T-helper 2 cell treated with Interferon-gamma antibody and Interleukin-4, amounts not matched to agents 5 μg/mL and 100 μg/mL, for 36 hours (primary cell): ENCODE measurements at regions not wholly inside any gene's neighbourhood (a gene's known extent, or its start where the extent isn't known, plus 50 kb on each side); places are given as distances from the start of the nearest gene placed in this dataset.

Source experiments
- DNase-seq: peaks from one replicate; pipeline ENCODE4 v3.0.0; 2021; ENCODE audit warnings: low spot score
- H3K27ac Mint-ChIP-seq: one replicate; pipeline ENCODE4 v1.8.0; 2021; ENCODE audit warnings: mild to moderate bottlenecking, mixed read lengths
- H3K27me3 Mint-ChIP-seq: one replicate; pipeline ENCODE4 v1.8.0; 2021; ENCODE audit warnings: low read depth, mixed read lengths
- H3K36me3 Mint-ChIP-seq: one replicate; pipeline ENCODE4 v1.8.0; 2021; ENCODE audit warnings: low read depth, mixed read lengths
- H3K4me1 Mint-ChIP-seq: one replicate; pipeline ENCODE4 v1.8.0; 2021; ENCODE audit warnings: low read depth, mixed read lengths
- H3K4me3 Mint-ChIP-seq: one replicate; pipeline ENCODE4 v1.8.0; 2022; ENCODE audit warnings: mild to moderate bottlenecking, moderate library complexity, mixed read lengths
- H3K9me3 Mint-ChIP-seq: one replicate; pipeline ENCODE4 v1.8.0; 2021; ENCODE audit warnings: mixed read lengths

- no peak for DNase-seq
- Mint-ChIP-seq H3K9me3 (no peaks in the 10 kb centered on the region), H3K4me1 (no peaks in the 10 kb centered on the region), H3K4me3 (no peak overlapping the region), H3K36me3 (no peaks in the 10 kb centered on the region), H3K27ac (no peak overlapping the region), H3K27me3 (peaks cover 3% of the 10 kb centered on the region)
Observed at GRCh38 chr12:108075561-108075960, 53.5 kb upstream of the WSCD2 start.

GRCh38 chr12:108076556-108076955, 52.5 kb upstream of the WSCD2 start:
- H3K4me1 Mint-ChIP-seq = no peaks in the 10 kb centered on the region
- H3K4me3 Mint-ChIP-seq = no peak overlapping the region
- H3K9me3 Mint-ChIP-seq = no peaks in the 10 kb centered on the region
- peaks cover 3% of the 10 kb centered on the region for H3K27me3 Mint-ChIP-seq
- no peaks in the 10 kb centered on the region for H3K36me3 Mint-ChIP-seq
- DNase-seq = no peak
- no peak overlapping the region for H3K27ac Mint-ChIP-seq

- Mint-ChIP-seq H3K4me3 (no peak overlapping the region), H3K4me1 (no peaks in the 10 kb centered on the region), H3K27ac (no peak overlapping the region), H3K36me3 (no peaks in the 10 kb centered on the region), H3K9me3 (no peaks in the 10 kb centered on the region), H3K27me3 (no peaks in the 10 kb centered on the region)
- no peak for DNase-seq
Observed at GRCh38 chr12:108078428-108078827, 50.7 kb upstream of the WSCD2 start.
